K562 (cell line): ENCODE measurements at regions not wholly inside any gene's neighbourhood (a gene's known extent, or its start where the extent isn't known, plus 50 kb on each side); places are given as distances from the start of the nearest gene placed in this dataset.

Experiments used
- ATAC-seq: fragments of 200-7000 bp; cut with Tn5 transposase; 3 replicates; pipeline ENCODE4 v1.9.1; 2020; ENCODE audit warnings: moderate library complexity
- BruUV-seq: library from RNA; stranded (reverse); fragments of 400-500 nt; replicated peaks from 2 replicates; lab custom pipeline; 2021; lab: Mats Ljungman, UMichigan
- CTCF ChIA-PET: fragments of 300-600 bp; formaldehyde crosslinking; extraction: SDS; loops from one replicate; lab custom pipeline; 2021; ENCODE audit warnings: low intra/inter-chr PET ratio; lab: Yijun Ruan, JAX
- POLR2A ChIA-PET: fragments of 300-600, 350-650 bp; sonication (Branson Sonifier 250); formaldehyde crosslinking; extraction: SDS; loops from one replicate; lab custom pipeline; 2021; ENCODE audit warnings: antibody characterized with exemption, inconsistent platforms; lab: Yijun Ruan, JAX
- DNase-seq, 4 experiments: peaks; one replicate each; pipeline versions ENCODE4 v3.0.0 to v3.0.0-alpha.2; 2011 to 2018; ENCODE audit warnings: low spot score in 3 of 4, mixed read lengths in 3 of 4; ENCODE audit errors: extremely low read depth in 1 of 4
- FAIRE-seq: peaks from 2 replicates; lab custom pipeline; 2011; peaks lifted over from hg19 to GRCh38; lab: Jason Lieb, UNC
- H2AFZ ChIP-seq: 2 replicates; pipeline ENCODE4 v1.6.0; 2011; ENCODE audit warnings: low read depth, low read length, control low read depth, inconsistent platforms
- H3K27ac ChIP-seq: fragments of 200-600 bp; 3 replicates; pipeline ENCODE4 v1.8.0; 2011; ENCODE audit warnings: low read depth, mild to moderate bottlenecking, control low read depth, inconsistent platforms, low read length, moderate library complexity, mixed read lengths; ENCODE audit errors: extremely low read depth
- H3K27me3 ChIP-seq, 2 experiments: fragments of 300-600 bp in 1 of 2; 2 replicates in 1 of 2; 3 replicates in 1 of 2; pipeline versions ENCODE4 v1.6.0 to v1.8.0; 2011; ENCODE audit warnings: inconsistent platforms in 2 of 2, low read length in 2 of 2, mild to moderate bottlenecking in 1 of 2, mixed read lengths in 1 of 2, moderate library complexity in 1 of 2; ENCODE audit not compliant: control insufficient read depth in 2 of 2, insufficient read depth in 2 of 2
- H3K36me3 ChIP-seq: fragments of 300-600 bp; 3 replicates; pipeline ENCODE4 v1.8.0; 2011; ENCODE audit warnings: mild to moderate bottlenecking, low read length, inconsistent platforms; ENCODE audit not compliant: control insufficient read depth, insufficient read depth
- H3K4me1 ChIP-seq, 2 experiments: fragments of 200-600 bp in 1 of 2; replicated peaks in 1 of 2; 2 replicates in 1 of 2; 3 replicates in 1 of 2; pipeline versions ENCODE4 v1.5.1 to v1.8.0; 2011; ENCODE audit warnings: inconsistent platforms in 2 of 2, low read length in 2 of 2, mild to moderate bottlenecking in 1 of 2, mixed read lengths in 1 of 2, moderate library complexity in 1 of 2; ENCODE audit not compliant: control insufficient read depth in 2 of 2, insufficient read depth in 2 of 2
- H3K4me2 ChIP-seq: 2 replicates; pipeline ENCODE4 v1.6.1; 2011; ENCODE audit warnings: low read length, control low read depth, inconsistent platforms, mixed read lengths; ENCODE audit not compliant: insufficient read depth
- H3K4me3 ChIP-seq: fragments of 200-600 bp; sonication (generic), shearing (Covaris generic); 2 replicates; pipeline ENCODE4 v1.5.1; 2016; ENCODE audit warnings: control low read depth, inconsistent platforms
- H3K79me2 ChIP-seq: fragments of 200-600 bp; 3 replicates; pipeline ENCODE4 v1.8.0; 2011; ENCODE audit warnings: low read length, inconsistent platforms; ENCODE audit not compliant: control insufficient read depth, insufficient read depth
- H3K9ac ChIP-seq, 2 experiments: 2 replicates each; pipeline versions ENCODE4 v1.6.0 to v1.6.1; 2011; ENCODE audit warnings: low read depth in 2 of 2, low read length in 2 of 2, control low read depth in 1 of 2, inconsistent platforms in 1 of 2, mild to moderate bottlenecking in 1 of 2, mixed read lengths in 1 of 2; ENCODE audit not compliant: insufficient read depth in 1 of 2
- H3K9me1 ChIP-seq: one replicate; pipeline ENCODE4 v1.6.0; 2011; ENCODE audit warnings: inconsistent platforms, mild to moderate bottlenecking, low read length, moderate library complexity; ENCODE audit not compliant: control insufficient read depth, insufficient read depth
- H3K9me3 ChIP-seq: replicated peaks from 2 replicates; pipeline ENCODE4 v1.5.1; 2011; ENCODE audit warnings: low read depth, low read length, inconsistent platforms; ENCODE audit not compliant: control insufficient read depth, insufficient read depth
- H4K20me1 ChIP-seq: replicated peaks from 2 replicates; pipeline ENCODE4 v1.6.1; 2011; ENCODE audit warnings: low read length, inconsistent platforms, mixed read lengths; ENCODE audit not compliant: control insufficient read depth, insufficient read depth
- BDP1 ChIP-seq: IDR thresholded peaks from 3 replicates; pipeline ENCODE4 v1.6.1; 2011; ENCODE audit not compliant: insufficient read length, insufficient read depth
- DMBX1 ChIP-seq: fragments of 250-450 bp; sonication (Bioruptor Pico); IDR thresholded peaks from 2 replicates; pipeline ENCODE4 v1.8.0; 2022; ENCODE audit warnings: inconsistent platforms, mild to moderate bottlenecking, moderate library complexity, borderline replicate concordance
- HDAC3 ChIP-seq: fragments of 450-650 bp; IDR thresholded peaks from 2 replicates; pipeline ENCODE4 v1.6.1; 2018; ENCODE audit warnings: borderline replicate concordance, mild to moderate bottlenecking, moderate library complexity; ENCODE audit not compliant: partially characterized antibody
- HNRNPL ChIP-seq: fragments of 200-400 bp; formaldehyde crosslinking; IDR thresholded peaks from 2 replicates; pipeline ENCODE4 v1.6.1; 2017; ENCODE audit warnings: low read depth, mild to moderate bottlenecking, low read length
- MTF1 ChIP-seq: fragments of 250-450 bp; sonication (Bioruptor Pico); IDR thresholded peaks from 2 replicates; pipeline ENCODE4 v1.9.0; 2021; ENCODE audit warnings: moderate library complexity, mild to moderate bottlenecking, inconsistent platforms, borderline replicate concordance
- NFIC ChIP-seq: fragments of 450-650 bp; IDR thresholded peaks from 2 replicates; pipeline ENCODE4 v1.6.1; 2017; ENCODE audit warnings: mild to moderate bottlenecking, inconsistent platforms
- NFIX ChIP-seq: fragments of 250-450 bp; sonication (Bioruptor Pico); IDR thresholded peaks from 2 replicates; pipeline ENCODE4 v1.4.0; 2020; ENCODE audit warnings: low read depth, mild to moderate bottlenecking, moderate library complexity
- RFX7 ChIP-seq: fragments of 250-450 bp; sonication (Bioruptor Pico); IDR thresholded peaks from 2 replicates; pipeline ENCODE4 v1.5.1; 2021; ENCODE audit warnings: mild to moderate bottlenecking
- ZNF217 ChIP-seq: sonication (generic); formaldehyde crosslinking; IDR thresholded peaks from 2 replicates; pipeline ENCODE4 v1.8.0; 2022; ENCODE audit warnings: mild to moderate bottlenecking, missing genetic modification reagents
- in situ Hi-C: fragments of 300-500 bp; cut with MboI; formaldehyde crosslinking; loops from 4 replicates; pipeline ENCODE4 v1.15.0; 2018; ENCODE audit warnings: inconsistent platforms, mixed read lengths
- intact Hi-C: fragments of 100-400 bp; cut with micrococcal nuclease; formaldehyde crosslinking; loops from 2 replicates; pipeline ENCODE4 v1.14.2; 2022
- TF ChIP-seq, protein P1 (sequence below): sonication (generic); formaldehyde crosslinking; IDR thresholded peaks from 2 replicates; pipeline ENCODE4 v1.8.1; 2023; ENCODE audit warnings: mild to moderate bottlenecking, missing genetic modification reagents
- TF ChIP-seq, protein P2 (sequence below): fragments of 250-450 bp; sonication (Bioruptor Pico); IDR thresholded peaks from 2 replicates; pipeline ENCODE4 v1.8.0; 2022; ENCODE audit warnings: moderate library complexity, mild to moderate bottlenecking, inconsistent platforms

DNA sequence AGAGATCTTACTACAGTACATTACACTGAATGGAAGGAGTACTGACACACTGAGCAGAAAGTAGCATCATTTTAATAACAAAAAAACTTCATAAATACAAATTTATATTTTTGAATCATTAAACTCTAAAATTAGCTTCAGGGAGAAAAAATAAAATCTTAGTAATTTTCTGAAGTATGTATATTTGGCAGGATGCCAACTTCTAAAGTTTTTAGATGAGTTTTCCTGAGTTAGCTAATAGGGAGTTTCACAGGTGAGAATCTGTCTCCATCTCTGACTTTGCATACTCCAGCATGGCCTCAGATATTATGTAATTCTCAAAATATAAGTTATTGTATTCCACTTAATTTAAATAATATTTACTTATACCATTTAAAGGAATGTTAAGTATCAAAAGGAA, 673.2 kb upstream of the PCDH15 start:
- no peaks in the 10 kb centered on the region for H3K36me3 ChIP-seq
- TF ChIP-seq HNRNPL (no peak), HDAC3 (no peak), MTF1 (CRISPR knock-in tag) (no peak), ZNF217 (CRISPR knock-in tag) (no peak), BDP1 (no peak), NFIC (peak; percentile 97), NFIX (peak; percentile 98), RFX7 (no peak), DMBX1 (CRISPR knock-in tag) (no peak)
- TF ChIP-seq, protein P1, sequence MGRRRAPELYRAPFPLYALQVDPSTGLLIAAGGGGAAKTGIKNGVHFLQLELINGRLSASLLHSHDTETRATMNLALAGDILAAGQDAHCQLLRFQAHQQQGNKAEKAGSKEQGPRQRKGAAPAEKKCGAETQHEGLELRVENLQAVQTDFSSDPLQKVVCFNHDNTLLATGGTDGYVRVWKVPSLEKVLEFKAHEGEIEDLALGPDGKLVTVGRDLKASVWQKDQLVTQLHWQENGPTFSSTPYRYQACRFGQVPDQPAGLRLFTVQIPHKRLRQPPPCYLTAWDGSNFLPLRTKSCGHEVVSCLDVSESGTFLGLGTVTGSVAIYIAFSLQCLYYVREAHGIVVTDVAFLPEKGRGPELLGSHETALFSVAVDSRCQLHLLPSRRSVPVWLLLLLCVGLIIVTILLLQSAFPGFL (CRISPR knock-in tag): no peak
- TF ChIP-seq, protein P2, sequence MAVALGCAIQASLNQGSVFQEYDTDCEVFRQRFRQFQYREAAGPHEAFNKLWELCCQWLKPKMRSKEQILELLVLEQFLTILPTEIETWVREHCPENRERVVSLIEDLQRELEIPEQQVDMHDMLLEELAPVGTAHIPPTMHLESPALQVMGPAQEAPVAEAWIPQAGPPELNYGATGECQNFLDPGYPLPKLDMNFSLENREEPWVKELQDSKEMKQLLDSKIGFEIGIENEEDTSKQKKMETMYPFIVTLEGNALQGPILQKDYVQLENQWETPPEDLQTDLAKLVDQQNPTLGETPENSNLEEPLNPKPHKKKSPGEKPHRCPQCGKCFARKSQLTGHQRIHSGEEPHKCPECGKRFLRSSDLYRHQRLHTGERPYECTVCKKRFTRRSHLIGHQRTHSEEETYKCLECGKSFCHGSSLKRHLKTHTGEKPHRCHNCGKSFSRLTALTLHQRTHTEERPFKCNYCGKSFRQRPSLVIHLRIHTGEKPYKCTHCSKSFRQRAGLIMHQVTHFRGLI (CRISPR knock-in tag): no peak
- ATAC-seq: no peak
- no peaks in the 10 kb centered on the region for H3K9me1 ChIP-seq
- no TSS peak for BruUV-seq
- CTCF ChIA-PET: no interaction called here
- intact Hi-C loops (no loop called here), in situ Hi-C loops (no loop called here)
- no peaks in the 10 kb centered on the region for H3K79me2 ChIP-seq
- H3K27ac ChIP-seq: no peak overlapping the region
- no peaks in the 10 kb centered on the region for H4K20me1 ChIP-seq
- H3K4me2 ChIP-seq: no peak overlapping the region
- no peak for FAIRE-seq
- H3K27me3 ChIP-seq: no peaks in the 10 kb centered on the region
- no peaks in the 10 kb centered on the region for H3K4me1 ChIP-seq
- H3K4me3 ChIP-seq: no peak overlapping the region
- no peaks in the 10 kb centered on the region for H3K9me3 ChIP-seq
- no peak overlapping the region for H2AFZ ChIP-seq
- no peak overlapping the region for H3K9ac ChIP-seq
- no peak for DNase-seq
- POLR2A ChIA-PET: no interaction called here
